Effector memory CD4-positive, alpha-beta T cell (primary cell): ENCODE measurements at regions not wholly inside any gene's neighbourhood (a gene's known extent, or its start where the extent isn't known, plus 50 kb on each side); places are given as distances from the start of the nearest gene placed in this dataset.

Source experiments
- DNase-seq, 3 donors: peaks; one replicate each; pipeline ENCODE4 v3.0.0-alpha.2; 2020
- H3K27ac ChIP-seq: 2 replicates; pipeline ENCODE4 v1.7.0; 2013; ENCODE audit warnings: mild to moderate bottlenecking, low read length, moderate library complexity; ENCODE audit not compliant: insufficient read depth, poor library complexity, severe bottlenecking
- H3K27me3 ChIP-seq: replicated peaks from 2 replicates; pipeline ENCODE4 v1.7.0; 2013; ENCODE audit warnings: mild to moderate bottlenecking, low read length; ENCODE audit not compliant: insufficient read depth, control insufficient read depth, poor library complexity, severe bottlenecking
- H3K36me3 ChIP-seq: 2 replicates; pipeline ENCODE4 v1.7.0; 2013; ENCODE audit warnings: mild to moderate bottlenecking, low read length, moderate library complexity; ENCODE audit not compliant: control insufficient read depth, insufficient read depth
- H3K4me1 ChIP-seq: 2 replicates; pipeline ENCODE4 v1.7.0; 2013; ENCODE audit warnings: low read length, mild to moderate bottlenecking; ENCODE audit not compliant: control insufficient read depth, insufficient read depth, poor library complexity, severe bottlenecking
- H3K4me3 ChIP-seq: 2 replicates; pipeline ENCODE4 v1.7.0; 2013; ENCODE audit warnings: low read length, low read depth, mild to moderate bottlenecking; ENCODE audit not compliant: insufficient read depth, poor library complexity, severe bottlenecking
- H3K9me3 ChIP-seq: 2 replicates; pipeline ENCODE4 v1.7.0; 2013; ENCODE audit warnings: mild to moderate bottlenecking, low read length, moderate library complexity; ENCODE audit not compliant: control insufficient read depth

DNA sequence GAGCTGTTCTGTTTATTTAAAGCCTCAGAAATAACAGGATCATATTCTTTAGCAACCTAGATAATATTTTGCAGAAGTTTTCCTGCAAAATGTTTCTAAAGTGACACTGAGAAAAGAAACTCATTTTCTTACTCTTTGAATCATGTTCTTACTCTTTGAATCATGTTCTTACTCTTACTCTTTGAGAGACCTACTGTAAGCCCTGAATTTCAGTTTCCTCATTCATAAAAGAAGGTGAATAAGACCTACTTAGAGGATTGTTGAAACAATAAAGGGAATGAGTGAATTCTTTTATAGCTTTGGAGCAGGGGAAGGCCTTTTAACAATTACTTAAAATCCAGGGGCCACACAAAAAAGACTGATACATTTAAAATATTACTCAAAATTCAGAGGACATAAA, 221.7 kb upstream of the CMC1 start:
- H3K9me3 ChIP-seq: no peaks in the 10 kb centered on the region
- DNase-seq: no peak
- H3K4me1 ChIP-seq: no peaks in the 10 kb centered on the region
- H3K4me3 ChIP-seq: no peak overlapping the region
- H3K27ac ChIP-seq: no peak overlapping the region
- H3K36me3 ChIP-seq: no peaks in the 10 kb centered on the region
- no peaks in the 10 kb centered on the region for H3K27me3 ChIP-seq

DNA sequence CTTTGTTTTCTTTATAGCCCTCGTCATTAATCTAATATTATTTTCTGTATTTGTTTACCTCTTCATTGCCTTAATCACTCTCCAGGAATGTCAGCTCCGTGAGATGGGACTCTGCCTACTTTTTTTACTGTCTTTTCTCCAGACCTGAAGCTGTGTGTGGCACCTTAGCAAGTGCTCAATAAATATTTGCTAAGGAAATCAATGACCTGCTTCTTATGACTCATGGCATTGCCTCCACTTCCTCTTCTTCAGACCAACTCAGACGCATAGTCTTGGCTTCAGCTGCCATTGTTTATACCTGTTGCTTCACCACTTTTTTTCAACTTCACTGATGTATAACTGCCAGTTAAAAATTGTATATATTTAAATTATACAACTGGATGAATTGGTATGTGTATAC, 218.5 kb upstream of the CMC1 start:
- no peak for DNase-seq
- Histone ChIP-seq H3K9me3 (no peaks in the 10 kb centered on the region), H3K36me3 (no peaks in the 10 kb centered on the region), H3K4me3 (no peak overlapping the region), H3K4me1 (no peaks in the 10 kb centered on the region), H3K27me3 (no peaks in the 10 kb centered on the region), H3K27ac (no peak overlapping the region)

DNA sequence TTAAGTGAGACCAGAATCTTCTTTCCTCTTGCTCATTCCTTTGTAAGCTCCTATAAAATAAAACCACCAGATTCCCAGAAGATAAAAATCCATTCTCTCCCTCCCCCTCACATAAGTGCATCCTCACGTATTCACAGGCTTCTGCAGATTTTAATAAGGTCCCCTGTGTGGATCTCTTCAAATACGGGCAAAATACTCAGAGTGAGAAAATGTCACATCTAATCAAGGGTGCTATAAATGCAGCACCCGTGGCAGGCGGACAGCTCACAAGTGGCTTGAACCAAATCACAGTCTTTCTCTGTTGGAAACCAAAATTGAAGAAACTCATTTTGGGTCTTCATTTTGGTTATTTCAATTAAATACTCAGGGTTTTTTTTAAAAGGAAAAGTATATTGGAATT, 212.9 kb upstream of the CMC1 start:
- no peak overlapping the region for H3K4me3 ChIP-seq
- no peaks in the 10 kb centered on the region for H3K9me3 ChIP-seq
- H3K27me3 ChIP-seq: no peaks in the 10 kb centered on the region
- DNase-seq: no peak
- no peak overlapping the region for H3K27ac ChIP-seq
- no peaks in the 10 kb centered on the region for H3K4me1 ChIP-seq
- no peaks in the 10 kb centered on the region for H3K36me3 ChIP-seq

DNA sequence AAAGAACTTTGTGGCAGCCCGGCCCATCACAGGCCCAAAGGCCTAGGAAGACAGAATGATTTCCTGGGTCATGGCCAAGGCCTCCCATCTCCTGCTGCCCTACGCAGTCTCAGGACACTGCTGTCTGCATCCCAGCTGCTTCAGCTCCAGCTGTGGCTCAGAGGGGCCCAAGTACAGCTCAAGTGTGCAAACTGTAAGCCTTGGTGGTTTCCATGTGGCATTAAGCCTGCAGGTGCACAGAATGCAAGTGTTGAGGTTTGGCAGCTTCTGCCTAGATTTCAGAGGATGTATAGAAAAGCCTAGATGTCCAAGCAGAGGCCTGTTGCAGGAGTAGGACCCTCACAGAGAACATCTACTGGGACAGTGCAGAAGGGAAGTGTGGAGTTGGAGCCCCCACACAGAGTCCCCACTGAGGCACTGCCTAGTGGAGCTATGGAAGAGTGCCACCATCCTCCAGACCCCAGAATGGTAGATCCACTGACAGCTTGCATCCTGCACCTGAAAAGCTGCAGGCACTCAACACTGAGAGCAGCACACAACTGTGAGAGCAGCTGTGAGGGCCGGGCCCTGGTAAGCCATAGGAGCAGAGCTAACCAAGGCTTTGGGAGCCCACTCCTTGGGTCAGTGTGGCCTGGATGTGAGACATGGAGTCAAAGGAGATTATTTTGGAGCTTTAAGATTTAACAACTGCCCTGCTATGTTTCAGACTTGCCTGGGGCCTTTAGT, 208.2 kb upstream of the CMC1 start:
- Histone ChIP-seq H3K9me3 (no peaks in the 10 kb centered on the region), H3K36me3 (no peaks in the 10 kb centered on the region), H3K4me1 (no peaks in the 10 kb centered on the region), H3K27me3 (no peaks in the 10 kb centered on the region), H3K27ac (no peak overlapping the region), H3K4me3 (no peak overlapping the region)
- no peak for DNase-seq

DNA sequence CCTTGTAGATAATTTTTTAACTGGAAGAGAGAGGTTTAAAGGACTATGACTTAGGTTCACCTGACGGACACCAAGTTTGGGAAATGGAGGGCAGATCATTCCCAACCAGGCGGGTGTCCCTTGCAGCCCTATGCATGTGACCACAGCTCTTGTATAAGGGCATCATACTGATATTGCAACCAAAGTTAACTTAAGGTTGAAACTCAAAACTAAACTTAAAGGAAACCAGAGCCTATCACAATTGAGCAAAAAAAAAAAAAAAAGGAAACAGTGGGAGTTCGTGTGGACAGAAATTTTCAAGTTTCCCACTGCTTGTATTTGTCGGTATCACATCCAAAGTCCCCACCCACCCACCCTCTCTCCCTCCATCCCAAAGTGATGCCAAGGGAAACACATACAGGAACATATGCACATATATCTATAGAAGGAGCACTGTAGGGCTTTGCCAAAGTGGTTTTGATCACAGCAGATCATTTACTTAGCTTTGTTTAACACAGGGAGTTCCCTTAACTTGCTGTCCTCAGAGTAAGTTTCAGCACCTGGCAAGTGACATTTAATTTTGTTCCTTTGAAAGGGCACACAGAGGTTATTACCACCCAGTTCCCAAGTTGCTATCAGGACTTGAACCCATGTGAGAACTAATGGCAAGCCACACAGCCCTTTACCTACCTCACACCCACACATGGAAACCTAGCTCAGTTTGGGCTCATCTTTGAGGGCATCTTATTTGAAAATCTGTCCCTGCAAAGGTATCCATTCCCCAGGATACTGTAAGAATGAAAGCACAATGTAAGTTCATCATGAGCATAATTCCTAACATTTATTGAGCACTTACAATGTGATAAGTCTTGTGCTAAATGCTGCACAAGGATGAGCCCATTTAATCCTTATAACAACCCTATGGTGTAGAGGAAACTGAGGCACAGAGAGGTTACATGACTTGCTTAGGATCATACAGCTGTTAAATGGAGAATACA, 204.5 kb upstream of the CMC1 start:
- no peaks in the 10 kb centered on the region for H3K4me1 ChIP-seq
- H3K9me3 ChIP-seq: no peaks in the 10 kb centered on the region
- DNase-seq: no peak
- H3K27me3 ChIP-seq: no peaks in the 10 kb centered on the region
- H3K36me3 ChIP-seq: no peaks in the 10 kb centered on the region
- no peak overlapping the region for H3K27ac ChIP-seq
- H3K4me3 ChIP-seq: no peak overlapping the region

DNA sequence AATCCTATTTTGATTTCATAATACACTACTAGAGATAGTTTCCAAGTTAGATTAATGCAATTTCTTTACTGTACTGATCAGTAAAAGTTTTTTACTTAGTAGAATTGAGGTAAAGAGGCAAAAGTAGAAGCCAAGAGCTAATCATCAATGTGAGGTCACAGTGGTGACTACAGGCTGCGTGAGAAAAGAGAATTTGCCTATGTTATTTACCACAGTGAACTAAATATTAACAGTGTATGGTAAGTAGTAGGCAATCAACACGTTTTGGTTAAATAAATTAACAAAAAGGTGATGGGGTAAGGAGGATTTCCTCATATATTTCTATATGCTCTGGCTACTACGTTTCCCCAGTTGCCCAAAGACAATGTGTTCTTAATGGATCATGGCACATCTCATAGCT, 202.2 kb upstream of the CMC1 start:
- no peaks in the 10 kb centered on the region for H3K27me3 ChIP-seq
- H3K27ac ChIP-seq: no peak overlapping the region
- H3K4me1 ChIP-seq: no peaks in the 10 kb centered on the region
- no peak for DNase-seq
- H3K36me3 ChIP-seq: no peaks in the 10 kb centered on the region
- H3K9me3 ChIP-seq: no peaks in the 10 kb centered on the region
- no peak overlapping the region for H3K4me3 ChIP-seq

DNA sequence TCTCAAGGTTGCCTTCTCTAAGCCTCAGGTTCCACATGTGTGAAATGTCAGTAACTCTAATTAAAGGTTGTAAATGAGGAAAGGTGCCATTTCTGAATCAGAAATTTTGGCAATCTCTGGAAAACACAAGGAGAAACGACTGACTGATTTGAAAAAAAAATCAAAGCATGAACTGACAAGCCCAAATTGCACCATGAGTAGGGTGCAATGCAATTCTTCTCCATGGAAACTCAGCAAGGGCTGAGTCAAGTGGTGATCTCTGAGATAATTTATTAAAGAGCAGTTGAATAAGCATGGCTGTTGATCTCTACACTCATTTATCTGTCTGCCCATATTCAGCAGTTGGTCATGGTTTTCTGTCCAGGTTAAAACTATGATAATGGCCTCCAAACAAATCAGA, 201.6 kb upstream of the CMC1 start:
- DNase-seq: no peak
- H3K36me3 ChIP-seq: no peaks in the 10 kb centered on the region
- no peaks in the 10 kb centered on the region for H3K4me1 ChIP-seq
- H3K27me3 ChIP-seq: no peaks in the 10 kb centered on the region
- no peak overlapping the region for H3K4me3 ChIP-seq
- H3K27ac ChIP-seq: no peak overlapping the region
- H3K9me3 ChIP-seq: no peaks in the 10 kb centered on the region

DNA sequence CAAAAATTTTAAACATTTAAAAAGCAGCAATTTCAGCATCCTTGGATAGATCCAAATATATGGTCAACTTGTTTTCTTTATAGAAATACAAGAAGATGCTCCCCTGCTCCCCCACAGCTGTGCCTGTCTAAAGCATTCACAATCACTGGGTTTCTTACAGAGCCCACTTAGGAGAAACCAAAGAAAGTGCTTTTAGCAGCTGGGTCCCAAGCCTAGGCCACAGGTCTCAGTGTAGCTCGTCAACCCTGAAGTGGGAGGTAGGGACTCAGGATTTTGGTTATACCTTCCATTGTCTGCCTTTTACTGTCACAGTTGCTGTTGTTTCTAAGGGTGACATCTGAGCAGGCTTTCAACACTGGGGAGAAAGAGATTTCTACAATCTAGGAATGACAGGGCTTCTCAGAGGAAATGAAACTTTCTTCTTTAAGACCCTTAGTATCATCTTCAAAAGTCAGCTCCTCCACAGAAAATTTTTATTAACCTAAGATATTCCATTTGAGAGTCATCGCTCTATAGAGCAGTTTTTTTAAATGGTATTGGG, 199.3 kb upstream of the CMC1 start:
- H3K27ac ChIP-seq: no peak overlapping the region
- H3K9me3 ChIP-seq: no peaks in the 10 kb centered on the region

DNA sequence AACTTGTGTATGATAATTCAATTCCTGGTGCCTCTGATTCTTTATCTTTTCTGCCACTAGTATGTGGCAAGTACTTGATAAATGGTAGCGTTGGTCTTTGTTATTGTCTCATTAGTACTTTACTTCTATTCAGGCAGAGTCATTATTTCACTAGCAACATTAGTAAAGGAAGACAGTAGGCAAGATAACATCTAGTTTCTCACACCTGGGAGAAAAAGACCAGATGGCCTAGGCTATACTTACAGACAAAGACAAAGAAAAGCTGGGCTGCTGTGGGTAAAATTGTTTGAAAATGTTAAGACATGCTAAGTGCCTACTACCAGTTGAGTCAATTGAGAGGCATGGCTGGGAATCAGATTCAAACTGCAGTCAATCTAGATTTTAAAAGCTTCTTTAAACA, 198.7 kb upstream of the CMC1 start:
- Histone ChIP-seq H3K4me1 (no peaks in the 10 kb centered on the region), H3K9me3 (no peaks in the 10 kb centered on the region), H3K36me3 (no peaks in the 10 kb centered on the region), H3K27me3 (no peaks in the 10 kb centered on the region), H3K27ac (no peak overlapping the region), H3K4me3 (no peak overlapping the region)
- no peak for DNase-seq

More for the DNA sequence above, 199.3 kb upstream of the CMC1 start:
- Histone ChIP-seq H3K4me3 (no peak overlapping the region), H3K27me3 (no peaks in the 10 kb centered on the region), H3K4me1 (no peaks in the 10 kb centered on the region), H3K36me3 (no peaks in the 10 kb centered on the region)
- DNase-seq: no peak

DNA sequence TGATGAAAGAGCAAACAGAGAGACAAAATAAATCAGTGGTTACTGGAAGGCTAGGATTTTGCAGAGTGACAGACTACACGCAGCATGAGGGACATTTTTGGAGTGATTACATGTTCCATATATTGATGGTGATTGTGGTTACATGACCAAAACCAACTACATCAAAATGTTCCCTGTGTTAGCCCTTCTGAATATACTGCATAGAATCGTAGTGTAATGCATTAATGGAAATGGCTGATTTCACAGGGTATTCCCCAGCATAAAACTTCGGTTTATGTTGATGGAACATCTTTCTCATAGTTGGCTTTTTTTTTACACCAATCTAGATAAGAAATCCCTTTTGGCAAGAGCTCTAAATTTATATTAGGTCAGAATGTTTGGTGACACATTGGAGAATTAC, 191.3 kb upstream of the CMC1 start:
- no peak for DNase-seq
- H3K27me3 ChIP-seq: no peaks in the 10 kb centered on the region

More for the DNA sequence above, 191.3 kb upstream of the CMC1 start:
- Histone ChIP-seq H3K27ac (no peak overlapping the region), H3K36me3 (no peaks in the 10 kb centered on the region), H3K4me3 (no peak overlapping the region), H3K9me3 (no peaks in the 10 kb centered on the region), H3K4me1 (no peaks in the 10 kb centered on the region)
